IMR-90 (cell line): ENCODE measurements at regions not wholly inside any gene's neighbourhood (a gene's known extent, or its start where the extent isn't known, plus 50 kb on each side); places are given as distances from the start of the nearest gene placed in this dataset.

Experiments
- ATAC-seq: fragments of 200-7000 bp; cut with Tn5 transposase; 2 replicates; pipeline ENCODE4 v1.9.1; 2020; ENCODE audit warnings: low read depth, mild to moderate bottlenecking, moderate library complexity
- BruUV-seq: library from RNA; stranded (reverse); fragments of 400-500 nt; replicated peaks from 2 replicates; lab custom pipeline; 2021; lab: Mats Ljungman, UMichigan
- CTCF ChIA-PET: fragments of 300-600 bp; formaldehyde crosslinking; extraction: SDS; loops from one replicate; lab custom pipeline; 2021; ENCODE audit warnings: antibody characterized with exemption; lab: Yijun Ruan, JAX
- POLR2A ChIA-PET: fragments of 300-600 bp; sonication (Branson Sonifier 250); formaldehyde crosslinking; loops from one replicate; lab custom pipeline; 2022; ENCODE audit warnings: antibody characterized with exemption; ENCODE audit not compliant: unreplicated experiment; lab: Charles Lee
- DNase-seq: peaks from one replicate; pipeline ENCODE4 v3.0.0; 2013
- H2AFZ ChIP-seq: replicated peaks from 2 replicates; pipeline ENCODE3; 2013; ENCODE audit warnings: low read length, mild to moderate bottlenecking; ENCODE audit not compliant: poor library complexity
- H2AK5ac ChIP-seq: 2 replicates; pipeline ENCODE4 v1.6.1; 2013; ENCODE audit warnings: low read depth, low read length, inconsistent platforms
- H2AK9ac ChIP-seq: replicated peaks from 2 replicates; pipeline ENCODE3; 2013; ENCODE audit warnings: mild to moderate bottlenecking, low read depth, low read length, moderate library complexity; ENCODE audit not compliant: poor library complexity
- H2BK120ac ChIP-seq: 2 replicates; pipeline ENCODE4 v1.6.1; 2013; ENCODE audit warnings: low read depth, low read length, inconsistent platforms
- H2BK15ac ChIP-seq: 3 replicates; pipeline ENCODE4 v1.6.1; 2013; ENCODE audit warnings: low read depth, low read length, inconsistent platforms
- H2BK20ac ChIP-seq: 2 replicates; pipeline ENCODE4 v1.6.1; 2013; ENCODE audit warnings: low read depth, mild to moderate bottlenecking, inconsistent platforms, low read length, moderate library complexity
- H2BK5ac ChIP-seq: 2 replicates; pipeline ENCODE4 v1.6.1; 2013; ENCODE audit warnings: mild to moderate bottlenecking, low read depth, low read length, inconsistent platforms; ENCODE audit not compliant: poor library complexity, severe bottlenecking
- H3K14ac ChIP-seq: replicated peaks from 2 replicates; pipeline ENCODE4 v1.6.1; 2013; ENCODE audit warnings: low read depth, low read length, inconsistent platforms
- H3K18ac ChIP-seq: 2 replicates; pipeline ENCODE4 v1.6.1; 2013; ENCODE audit warnings: low read depth, low read length, control low read depth
- H3K23ac ChIP-seq: 2 replicates; pipeline ENCODE4 v1.6.1; 2013; ENCODE audit warnings: low read depth, low read length, inconsistent platforms
- H3K27ac ChIP-seq: 2 replicates; pipeline ENCODE4 v1.5.1; 2013; ENCODE audit warnings: mild to moderate bottlenecking, control low read depth, low read length; ENCODE audit not compliant: insufficient read depth
- H3K27me3 ChIP-seq: 2 replicates; pipeline ENCODE4 v1.6.1; 2013; ENCODE audit warnings: low read length; ENCODE audit not compliant: control insufficient read depth, insufficient read depth
- H3K36me3 ChIP-seq: 2 replicates; pipeline ENCODE4 v1.6.1; 2013; ENCODE audit warnings: low read length, mixed read lengths; ENCODE audit not compliant: control insufficient read depth, insufficient read depth
- H3K4ac ChIP-seq: 2 replicates; pipeline ENCODE4 v1.6.1; 2013; ENCODE audit warnings: low read depth, low read length, inconsistent platforms
- H3K4me1 ChIP-seq: 2 replicates; pipeline ENCODE4 v1.6.1; 2013; ENCODE audit warnings: low read length, mixed read lengths; ENCODE audit not compliant: control insufficient read depth, insufficient read depth
- H3K4me2 ChIP-seq: 2 replicates; pipeline ENCODE4 v1.6.1; 2013; ENCODE audit warnings: low read depth, mild to moderate bottlenecking, control low read depth, low read length, moderate library complexity
- H3K4me3 ChIP-seq: 2 replicates; pipeline ENCODE4 v1.5.1; 2013; ENCODE audit warnings: low read depth, mild to moderate bottlenecking, control low read depth, low read length, moderate library complexity; ENCODE audit not compliant: insufficient read depth
- H3K56ac ChIP-seq: 2 replicates; pipeline ENCODE4 v1.6.1; 2013; ENCODE audit warnings: low read length, inconsistent platforms; ENCODE audit not compliant: insufficient read depth; ENCODE audit errors: extremely low read depth
- H3K79me1 ChIP-seq, 2 experiments: 2 replicates each; pipeline ENCODE4 v1.6.1; 2013; ENCODE audit warnings: low read length in 2 of 2, inconsistent platforms in 1 of 2, low read depth in 1 of 2
- H3K9ac ChIP-seq: 2 replicates; pipeline ENCODE4 v1.6.1; 2013; ENCODE audit warnings: low read depth, low read length, control low read depth
- H3K9me1 ChIP-seq: 2 replicates; pipeline ENCODE4 v1.6.1; 2013; ENCODE audit warnings: low read length, inconsistent platforms; ENCODE audit not compliant: insufficient read depth
- H3K9me3 ChIP-seq: 2 replicates; pipeline ENCODE4 v1.6.1; 2013; ENCODE audit warnings: low read length; ENCODE audit not compliant: control insufficient read depth, insufficient read depth
- H4K20me1 ChIP-seq: 2 replicates; pipeline ENCODE4 v1.6.1; 2013; ENCODE audit warnings: low read length, inconsistent platforms; ENCODE audit not compliant: insufficient read depth
- H4K5ac ChIP-seq: 2 replicates; pipeline ENCODE4 v1.6.1; 2013; ENCODE audit warnings: mild to moderate bottlenecking, low read depth, low read length, control low read depth
- H4K8ac ChIP-seq, 2 experiments: 2 replicates each; pipeline ENCODE4 v1.6.1; 2013; ENCODE audit warnings: low read depth in 2 of 2, low read length in 2 of 2, control low read depth in 1 of 2, inconsistent platforms in 1 of 2
- H4K91ac ChIP-seq: 2 replicates; pipeline ENCODE4 v1.6.1; 2013; ENCODE audit warnings: low read depth, low read length, inconsistent platforms; ENCODE audit not compliant: insufficient read depth
- BHLHE40 ChIP-seq: fragments of 150-350 bp; IDR thresholded peaks from 2 replicates; pipeline ENCODE4 v1.6.1; 2016; ENCODE audit warnings: mild to moderate bottlenecking, low read depth, low read length
- CHD1 ChIP-seq: IDR thresholded peaks from 2 replicates; pipeline ENCODE4 v1.6.1; 2012; ENCODE audit warnings: low read depth, low read length, improper control_type of control experiment
- CTCF ChIP-seq: conservative IDR thresholded peaks from 2 replicates; pipeline ENCODE4 v1.5.1; 2012; ENCODE audit warnings: mild to moderate bottlenecking, low read depth, low read length, improper control_type of control experiment
- ELK1 ChIP-seq: fragments of 150-350 bp; IDR thresholded peaks from 2 replicates; pipeline ENCODE4 v1.6.1; 2016; ENCODE audit warnings: low read depth, mild to moderate bottlenecking, low read length, moderate library complexity, borderline replicate concordance
- FOS ChIP-seq: fragments of 150-350 bp; IDR thresholded peaks from 2 replicates; pipeline ENCODE4 v1.6.1; 2016; ENCODE audit warnings: low read depth, low read length
- MAZ ChIP-seq: IDR thresholded peaks from 2 replicates; pipeline ENCODE4 v1.6.1; 2012; ENCODE audit warnings: low read depth, mild to moderate bottlenecking, low read length, improper control_type of control experiment, moderate library complexity, borderline replicate concordance
- MXI1 ChIP-seq: IDR thresholded peaks from 2 replicates; pipeline ENCODE4 v1.6.1; 2012; ENCODE audit warnings: low read depth, mild to moderate bottlenecking, low read length, moderate library complexity, borderline replicate concordance
- NFE2L2 ChIP-seq: fragments of 150-350 bp; IDR thresholded peaks from 2 replicates; pipeline ENCODE4 v1.6.1; 2016; ENCODE audit warnings: low read depth, mild to moderate bottlenecking, low read length
- POLR2A ChIP-seq: IDR thresholded peaks from 2 replicates; pipeline ENCODE4 v1.6.1; 2012; ENCODE audit warnings: mild to moderate bottlenecking, low read depth, low read length
- RCOR1 ChIP-seq: IDR thresholded peaks from 2 replicates; pipeline ENCODE4 v1.6.1; 2012; ENCODE audit warnings: mild to moderate bottlenecking, low read length, improper control_type of control experiment; ENCODE audit not compliant: insufficient replicate concordance
- SMC3 ChIP-seq: fragments of 150-350 bp; IDR thresholded peaks from 2 replicates; pipeline ENCODE4 v1.6.1; 2016; ENCODE audit warnings: low read depth, mild to moderate bottlenecking, antibody characterized with exemption, low read length, moderate library complexity
- WGBS, 2 experiments: methylation state at CpG; one replicate each; pipeline versions ENCODE4 v1.1.5 to v1.1.7; 2013; ENCODE audit warnings: missing lambda C conversion rate in 2 of 2; ENCODE audit not compliant: insufficient read length in 1 of 2; ENCODE audit errors: extremely low coverage in 2 of 2; 5-methylcytosine and 5-hydroxymethylcytosine counted together
- dilution Hi-C: fragments of 300-500 bp; cut with HindIII; formaldehyde crosslinking; loops from one replicate; pipeline ENCODE4 v1.14.3; 2018; ENCODE audit warnings: low sequenced_read_pairs; ENCODE audit not compliant: unreplicated experiment
- in situ Hi-C: fragments of 300-500 bp; cut with MboI; formaldehyde crosslinking; loops from 3 replicates; pipeline ENCODE4 v1.14.3; 2019; ENCODE audit warnings: low sequenced_read_pairs, inconsistent platforms, mixed read lengths
- intact Hi-C: fragments of 100-400 bp; cut with micrococcal nuclease; formaldehyde crosslinking; loops from 2 replicates; pipeline ENCODE4 v1.10.0; 2022

GRCh38 chr2:120884472-120885290 is 149.0 kb downstream of the GLI2 start:
- Histone ChIP-seq H2AK5ac (no peak overlapping the region), H2AK9ac (peak overlapping the region; percentile 25), H2BK5ac (no peak overlapping the region), H3K9me3 (no peaks in the 10 kb centered on the region), H2BK15ac (no peak overlapping the region), H3K4me1 (peaks cover 8% of the 10 kb centered on the region), H3K4ac (no peak overlapping the region), H3K23ac (no peak overlapping the region), H3K27me3 (no peaks in the 10 kb centered on the region), H3K14ac (no peak overlapping the region; the same call in 1 of the 2 replicates), H3K56ac (no peak overlapping the region), H3K18ac (no peak overlapping the region), H3K27ac (no peak overlapping the region), H4K20me1 (peaks cover 91% of the 10 kb centered on the region), H3K4me3 (no peak overlapping the region), H4K5ac (no peak overlapping the region), H2BK120ac (no peak overlapping the region), H4K8ac (no peak overlapping the region), H3K79me1 (peaks cover 31 to 96% of the 10 kb centered on the region in 2 experiments), H4K91ac (no peak overlapping the region), H3K4me2 (no peak overlapping the region), H2BK20ac (no peak overlapping the region), H3K36me3 (no peaks in the 10 kb centered on the region; the same call in 1 of the 2 replicates), H3K9ac (no peak overlapping the region), H3K9me1 (peaks cover 25% of the 10 kb centered on the region), H2AFZ (no peak overlapping the region)
- TF ChIP-seq CHD1 (no peak), BHLHE40 (no peak), MXI1 (no peak), FOS (no peak), ELK1 (no peak), SMC3 (no peak), RCOR1 (no peak), NFE2L2 (no peak), POLR2A (no peak), CTCF (no peak), MAZ (no peak)
- ChIA-PET CTCF (no interaction called here), POLR2A (no interaction called here)
- in situ Hi-C loops = no loop called here
- WGBS, 2 experiments = 82% methylated on average over 5 of the region's 16 CpGs; no CpG with 5 or more reads in 1 of the 2 experiments
- dilution Hi-C loops = no loop called here
- ATAC-seq = no peak
- DNase-seq = no peak
- BruUV-seq = no TSS peak
- intact Hi-C loops = no loop called here
